Tongue (tissue), 1 donor: ENCODE measurements at regions not wholly inside any gene's neighbourhood (a gene's known extent, or its start where the extent isn't known, plus 50 kb on each side); places are given as distances from the start of the nearest gene placed in this dataset.

Experiments
- DNase-seq: peaks from one replicate; pipeline ENCODE4 v3.0.0-alpha.2; 2015

DNA sequence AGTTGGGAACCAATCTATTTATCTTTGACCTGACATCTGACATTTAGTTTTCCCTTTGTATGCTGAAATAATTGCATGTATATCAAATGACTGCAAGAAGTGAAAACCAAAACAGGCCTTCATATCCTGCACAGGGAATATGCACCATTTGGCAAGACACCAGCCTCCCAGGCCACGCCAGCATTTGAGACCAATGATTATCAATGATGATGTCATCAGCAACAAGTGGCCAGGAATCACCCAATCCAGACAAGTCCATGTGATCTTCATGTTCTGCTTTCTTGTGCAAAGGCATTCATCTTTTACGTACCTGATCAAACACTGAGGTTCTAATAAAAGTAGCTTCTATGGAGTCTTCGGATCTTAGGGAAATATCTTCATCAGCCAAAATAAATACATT is 107.4 kb upstream of the TENT5A start:
- peak; percentile 13 for DNase-seq

DNA sequence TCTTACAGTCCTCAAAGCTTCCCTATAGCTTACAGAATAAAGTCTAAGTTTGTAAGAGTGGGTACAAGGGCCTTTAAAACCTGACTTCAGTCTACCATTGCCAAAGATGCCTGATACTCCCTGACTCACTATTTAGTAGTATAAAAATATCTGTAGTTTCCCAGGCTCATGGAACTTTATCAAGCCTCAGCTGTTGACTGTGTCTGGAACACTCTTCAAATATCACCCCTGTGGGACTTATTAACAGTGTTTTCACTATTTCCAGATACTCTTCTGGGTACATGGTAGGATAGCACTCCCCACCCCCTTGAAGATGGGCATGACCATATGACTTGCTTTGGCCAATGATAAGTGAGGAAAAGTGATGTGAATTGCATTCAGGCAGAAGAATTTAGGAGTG is 105.3 kb upstream of the TENT5A start:
- no peak for DNase-seq

DNA sequence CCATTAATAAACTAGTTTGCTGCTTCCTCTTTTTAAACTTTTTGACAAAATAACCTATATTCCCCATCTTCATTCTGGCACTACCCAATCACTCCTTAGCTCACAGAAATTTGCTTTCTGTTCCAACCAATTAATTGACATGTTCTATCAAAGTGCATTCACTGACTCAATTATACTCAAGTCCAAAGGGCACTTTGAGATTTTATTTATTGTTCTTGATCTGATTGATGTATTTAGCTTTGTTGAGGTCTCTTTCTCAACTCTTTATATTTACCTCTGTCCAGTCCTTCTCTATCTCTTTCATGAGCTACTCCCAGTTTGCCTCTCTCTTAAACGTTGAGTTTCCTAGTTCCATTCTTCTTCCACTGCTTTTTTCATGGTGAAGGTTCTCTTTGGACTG is 104.4 kb upstream of the TENT5A start:
- DNase-seq, result no peak

DNA sequence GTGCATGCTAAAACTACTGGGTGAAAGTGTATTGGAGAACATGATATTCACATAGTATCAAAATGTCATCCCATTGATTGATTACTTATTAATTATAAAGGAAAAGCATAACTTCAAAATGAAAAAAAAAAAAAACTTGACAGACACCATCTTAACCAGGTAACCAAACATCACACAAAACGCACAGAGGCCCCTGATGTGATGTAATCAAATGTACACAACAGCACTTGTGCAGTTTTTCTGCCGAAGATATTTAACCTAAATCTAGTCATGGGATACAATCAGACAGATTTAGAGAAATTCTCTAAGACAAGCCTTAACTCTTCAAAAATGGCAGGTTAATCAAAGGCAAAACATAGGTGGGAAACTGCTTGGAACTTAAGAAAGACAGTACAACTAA is 102.0 kb upstream of the TENT5A start:
- no peak for DNase-seq

DNA sequence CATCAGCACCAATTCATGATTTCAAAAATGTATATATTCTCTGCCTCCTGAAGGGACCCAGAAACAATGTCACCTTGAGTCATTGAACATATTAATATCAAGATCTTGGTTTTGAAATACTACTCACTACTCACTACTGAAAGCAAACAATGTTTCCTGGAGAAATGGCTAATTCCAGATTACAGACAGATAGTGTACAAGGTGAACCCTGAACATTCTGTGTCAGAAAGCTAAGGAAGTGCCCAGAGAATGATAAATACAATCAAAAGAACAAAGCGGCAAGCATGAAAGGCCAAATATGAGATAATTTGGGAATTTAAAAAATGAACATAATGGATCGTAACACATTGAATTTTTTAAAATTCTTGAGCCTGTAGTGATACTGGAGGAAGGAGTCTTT is 101.5 kb upstream of the TENT5A start:
- no peak for DNase-seq

DNA sequence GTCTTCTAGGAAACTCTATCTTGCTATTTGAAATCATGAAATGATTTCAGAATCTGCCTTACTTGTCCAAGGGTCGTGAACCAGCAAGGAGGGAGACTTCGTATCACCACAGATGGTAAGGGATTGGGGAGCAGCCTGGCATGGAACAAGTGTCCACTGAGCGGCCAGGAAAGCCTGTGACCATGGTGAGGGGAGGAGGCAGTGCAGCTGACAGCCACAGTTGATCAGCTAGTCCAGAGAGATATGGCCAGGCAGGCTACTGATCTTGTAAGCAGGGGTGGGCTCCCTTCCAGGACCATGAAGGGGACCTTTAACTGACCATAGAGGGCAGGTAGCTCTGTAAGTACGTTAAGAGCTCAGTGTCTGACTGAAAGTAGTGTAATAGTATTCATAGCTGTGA is 96.8 kb upstream of the TENT5A start:
- DNase-seq, result no peak

DNA sequence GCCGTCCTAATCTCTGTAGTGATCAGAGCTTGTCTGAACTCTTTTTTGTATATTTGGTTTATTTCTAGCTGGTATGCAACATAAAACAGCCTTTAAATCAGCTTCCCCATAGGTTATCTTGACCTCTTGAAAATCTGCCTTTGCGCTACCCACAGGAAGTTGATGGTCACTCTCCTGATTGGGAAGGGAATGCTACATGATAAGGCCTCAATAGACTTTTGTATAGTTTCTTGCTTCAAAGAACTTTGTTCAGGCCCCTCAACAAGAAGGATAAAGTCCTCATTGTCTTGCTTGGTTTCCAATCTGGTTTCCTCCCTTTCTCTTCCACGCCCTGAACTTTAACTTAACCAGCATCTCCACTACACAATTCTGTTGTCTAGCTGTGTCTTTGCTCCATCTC is 95.4 kb upstream of the TENT5A start:
- DNase-seq, result no peak

DNA sequence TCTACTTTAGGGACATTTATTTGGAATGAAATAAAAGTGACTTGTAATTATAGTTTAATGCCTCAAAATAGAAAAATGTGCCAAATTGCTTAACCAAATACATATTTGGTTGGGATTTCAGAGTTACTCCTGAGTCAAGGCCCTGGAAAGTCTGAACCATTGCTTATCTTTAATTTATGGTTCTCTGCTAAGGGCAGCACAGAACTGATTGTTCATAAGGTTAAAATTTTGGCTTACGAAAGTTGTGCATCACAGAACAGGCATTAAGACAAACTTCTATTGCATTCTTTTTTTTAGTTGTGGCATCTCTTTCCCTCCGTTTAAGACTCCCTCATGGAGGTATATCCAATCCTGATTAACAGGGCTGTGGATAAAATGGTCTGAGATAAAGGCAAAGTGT is 92.2 kb upstream of the TENT5A start:
- DNase-seq, result no peak

DNA sequence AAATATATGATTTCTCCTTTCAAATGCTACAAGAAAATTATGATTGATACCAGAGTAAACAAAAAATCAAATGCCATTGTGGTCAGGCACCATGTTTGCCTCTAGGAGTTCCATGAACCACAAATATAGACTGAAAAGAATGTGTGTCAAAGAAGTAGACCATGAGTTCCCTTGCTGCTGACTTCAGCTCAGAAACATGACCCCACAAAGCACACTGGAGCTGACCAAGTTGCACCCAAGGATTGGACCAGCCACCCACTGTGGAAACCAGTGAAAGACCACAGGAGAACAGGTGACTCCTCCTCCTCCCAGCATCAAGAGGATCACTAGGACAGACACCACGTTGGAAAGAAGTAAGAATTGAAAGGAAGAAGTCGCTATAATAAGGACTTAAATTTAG is 90.8 kb upstream of the TENT5A start:
- DNase-seq, result no peak

DNA sequence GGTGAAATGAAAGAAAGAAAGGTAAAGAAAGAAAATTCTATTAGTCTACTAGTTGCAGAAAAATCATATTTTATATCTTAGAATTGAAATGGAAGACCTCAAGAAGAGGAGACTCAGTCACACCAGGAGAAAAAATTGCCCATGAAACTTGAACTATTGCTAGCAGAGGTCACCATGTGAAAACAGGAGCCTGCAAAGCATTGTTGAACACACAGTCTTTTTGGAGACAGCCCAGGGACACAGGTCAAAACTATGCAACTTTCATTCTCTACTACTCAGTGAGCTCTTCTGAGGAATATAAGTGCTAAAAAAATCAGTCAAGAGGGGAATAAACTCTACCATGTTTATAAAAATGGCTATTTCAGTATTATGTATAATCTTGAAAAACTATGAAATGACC is 89.8 kb upstream of the TENT5A start:
- DNase-seq, result no peak

DNA sequence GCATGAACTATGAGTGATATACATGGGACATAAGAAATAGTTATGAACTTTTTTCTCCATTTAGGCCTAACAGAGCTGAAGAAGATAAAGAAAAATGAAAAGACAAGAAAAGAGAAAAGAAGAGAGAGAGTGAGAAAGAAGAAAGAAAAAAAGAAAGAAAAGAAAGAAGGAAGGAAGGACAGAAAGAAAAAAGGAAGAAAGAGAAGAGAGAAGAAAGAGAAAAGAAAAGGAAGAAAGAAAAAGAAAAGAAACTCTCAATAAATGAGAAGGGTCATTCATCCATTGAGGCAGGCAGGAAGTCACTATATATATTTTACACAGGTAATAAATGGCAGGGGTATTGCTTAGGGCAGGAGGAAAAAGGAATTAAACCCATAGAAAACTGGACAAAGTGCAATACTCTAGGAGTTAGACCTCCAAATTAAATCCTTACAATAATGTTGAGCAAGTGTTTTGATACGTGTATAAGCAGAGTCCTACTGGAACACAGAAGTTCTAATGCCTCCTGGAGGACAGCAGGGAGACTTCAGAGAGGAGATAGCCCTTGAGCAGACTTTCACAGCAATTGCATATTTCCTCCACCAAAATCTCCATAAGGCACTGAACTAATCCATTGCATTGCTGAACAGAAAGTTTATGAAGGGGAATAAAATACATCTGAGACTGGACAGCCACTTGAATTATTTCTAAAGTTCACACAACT is 86.4 kb upstream of the TENT5A start:
- no peak for DNase-seq

DNA sequence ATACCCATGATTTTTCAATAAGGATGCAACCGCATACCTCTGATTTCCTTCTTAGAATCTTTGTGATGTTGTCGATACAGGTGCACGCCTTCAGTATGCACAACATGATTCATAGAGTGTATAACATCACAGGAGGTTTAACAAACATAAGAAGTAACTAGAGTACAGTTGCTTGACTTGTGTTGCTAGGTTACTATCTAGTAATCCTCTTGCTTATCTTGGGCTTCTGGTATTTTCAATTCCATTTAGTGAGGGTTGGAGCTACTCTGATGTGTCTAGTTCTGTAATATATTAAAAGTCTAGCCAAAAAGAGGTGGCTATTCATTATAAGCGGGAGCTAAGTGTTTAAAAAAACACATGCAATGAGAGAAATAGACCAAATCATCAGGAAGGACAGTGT is 85.5 kb upstream of the TENT5A start:
- DNase-seq, result no peak

DNA sequence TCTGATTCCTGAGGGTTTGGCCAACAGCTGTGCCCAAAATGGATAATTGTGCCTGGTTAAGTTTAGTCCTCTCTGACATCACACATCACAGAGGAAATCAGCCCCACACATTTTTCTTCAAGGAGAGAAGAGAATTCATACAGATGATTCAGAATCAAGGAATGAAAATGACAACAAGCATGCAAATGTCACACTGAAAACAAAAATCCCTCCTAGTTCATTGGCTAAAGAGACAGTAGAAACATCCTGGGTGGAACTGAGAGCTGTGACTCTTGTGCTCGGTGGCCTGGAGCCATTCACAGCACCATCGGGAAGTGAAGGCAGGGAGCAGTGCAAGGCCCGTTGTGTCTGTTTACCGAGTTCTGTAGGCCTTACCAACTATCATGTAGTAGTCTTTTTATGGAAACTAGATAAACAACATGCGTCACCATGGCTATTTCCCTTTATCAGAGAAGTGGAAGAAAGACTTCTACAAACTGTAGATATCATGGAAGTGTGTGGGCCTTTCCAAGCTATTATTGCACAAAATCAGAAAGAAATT is 81.7 kb upstream of the TENT5A start:
- no peak for DNase-seq

DNA sequence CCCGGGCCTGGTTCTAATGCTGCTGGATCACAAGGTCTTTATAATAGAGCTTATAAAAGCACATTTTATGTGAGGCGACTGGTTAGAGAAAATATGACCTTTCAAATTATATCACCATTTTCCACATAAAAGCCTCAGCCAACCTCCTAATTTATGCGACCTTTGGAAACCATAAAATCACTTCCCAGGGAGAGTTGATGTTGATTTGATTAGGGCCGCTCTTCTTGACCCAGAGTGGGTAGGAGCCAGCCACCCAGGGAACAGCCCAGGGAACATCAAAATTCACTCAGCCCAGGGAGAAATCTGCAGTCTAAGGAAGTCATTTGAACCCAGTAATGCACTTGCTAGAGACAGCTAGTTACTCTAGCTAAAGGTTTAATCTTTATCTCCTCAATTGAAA is 79.8 kb upstream of the TENT5A start:
- DNase-seq, result no peak

DNA sequence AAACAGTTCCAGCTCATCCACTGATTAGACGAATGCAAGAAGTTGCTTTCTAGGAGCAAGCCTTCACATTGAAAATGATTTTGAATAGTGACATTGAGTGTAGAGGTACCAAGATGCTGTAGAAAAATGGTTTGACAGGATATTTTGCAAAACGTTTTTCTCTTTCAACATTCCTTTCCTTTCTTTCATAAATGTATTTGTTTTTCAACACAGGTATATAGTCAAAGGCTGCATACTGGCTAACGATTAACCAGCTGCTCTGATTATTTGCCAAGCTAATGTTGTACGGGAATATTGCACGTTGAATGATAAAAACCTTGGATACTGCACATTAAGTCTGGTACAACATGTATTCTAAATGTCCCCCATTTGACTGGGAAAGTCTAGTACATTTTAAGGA is 78.8 kb upstream of the TENT5A start:
- no peak for DNase-seq

DNA sequence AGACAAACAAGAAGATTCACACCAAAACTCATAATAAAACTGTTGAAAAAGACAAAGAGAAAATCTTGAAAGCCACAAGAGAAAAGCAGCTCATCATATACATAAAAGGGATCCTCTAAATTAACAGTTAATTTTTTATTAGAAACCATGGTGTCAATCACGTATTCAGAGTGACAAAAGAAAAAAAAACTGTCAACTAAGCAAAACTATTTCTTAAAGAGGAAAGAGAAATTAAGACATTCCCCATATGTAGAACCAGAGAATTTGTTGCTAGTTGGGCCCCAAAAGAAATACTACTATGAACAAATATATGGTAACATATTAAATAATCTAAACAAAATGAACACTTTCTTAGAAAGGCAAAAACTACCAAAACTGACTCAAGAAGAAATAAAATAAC is 74.3 kb upstream of the TENT5A start:
- no peak for DNase-seq

DNA sequence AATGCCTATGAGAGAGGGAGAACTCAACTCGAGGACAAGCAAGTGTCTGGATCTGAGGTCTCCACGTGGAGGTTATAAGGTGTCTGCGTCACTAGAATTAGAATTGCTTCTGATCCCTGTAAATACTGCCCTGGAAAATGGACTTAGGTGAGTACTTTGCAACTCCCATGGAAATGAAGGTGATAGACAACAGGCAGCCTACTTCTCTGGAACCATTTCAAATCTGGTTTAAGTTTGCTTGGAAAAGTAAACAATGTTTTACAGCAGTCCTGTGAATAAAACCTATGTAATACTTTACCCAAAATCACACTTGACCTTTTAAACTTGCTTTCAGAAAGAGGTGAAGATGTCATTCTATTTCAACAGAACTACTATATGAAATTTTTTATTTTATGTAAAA is 70.1 kb upstream of the TENT5A start:
- no peak for DNase-seq

DNA sequence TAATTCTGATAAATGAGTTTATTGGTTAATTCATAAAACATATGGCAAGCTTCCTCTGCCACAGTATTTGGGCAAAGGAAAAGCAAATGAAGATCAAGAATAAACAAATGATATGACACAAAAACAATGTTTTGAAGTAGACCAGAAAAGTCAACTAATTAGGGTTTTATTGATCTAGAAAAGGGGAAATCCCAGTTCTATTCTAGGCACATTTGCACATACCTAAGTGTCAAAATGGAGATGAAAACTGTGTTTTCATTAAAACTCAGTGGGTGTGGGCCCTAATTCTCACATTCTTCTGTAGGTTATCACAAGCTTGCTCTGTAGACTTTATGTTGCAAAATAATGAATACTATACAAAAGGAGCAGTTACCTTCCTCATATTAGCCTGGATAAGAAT is 69.0 kb upstream of the TENT5A start:
- DNase-seq, result no peak

DNA sequence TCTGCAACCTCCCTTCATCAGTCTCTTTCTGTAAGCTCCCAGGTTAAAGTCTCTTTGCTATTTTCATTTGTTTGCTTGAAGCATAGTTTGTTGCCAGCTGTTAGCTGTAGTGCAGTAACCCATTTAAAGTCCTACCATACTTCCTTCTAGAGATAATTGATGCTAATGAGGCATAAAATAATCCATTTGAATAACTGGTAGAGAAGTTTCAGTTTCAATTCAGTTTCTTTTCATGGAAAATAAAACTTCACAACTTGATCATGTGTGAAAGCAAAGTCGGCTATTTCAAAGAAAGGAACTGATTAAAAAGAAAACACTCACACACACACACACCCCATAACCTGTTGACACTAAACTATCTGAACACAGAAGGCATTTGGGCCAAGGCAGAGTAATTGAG is 68.5 kb upstream of the TENT5A start:
- DNase-seq, result no peak

DNA sequence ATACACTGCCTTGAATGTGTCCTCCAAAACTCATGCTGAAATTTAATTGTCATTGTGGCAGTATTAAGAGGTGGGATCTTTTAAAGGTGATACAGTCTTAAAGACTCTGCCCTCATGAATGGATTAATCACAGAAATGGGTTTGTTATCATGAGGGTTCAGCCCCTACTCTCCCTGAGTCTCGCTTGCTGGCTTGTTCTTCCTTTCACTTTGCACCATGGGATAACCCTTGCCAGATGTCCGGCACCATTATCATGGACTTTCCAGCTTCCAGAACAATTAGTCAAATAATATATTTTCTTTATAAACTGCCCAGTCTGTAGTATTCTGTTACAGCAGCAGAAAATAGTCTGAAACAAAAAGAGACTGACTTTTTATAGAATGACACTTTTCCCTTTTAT is 67.9 kb upstream of the TENT5A start:
- DNase-seq, result no peak

DNA sequence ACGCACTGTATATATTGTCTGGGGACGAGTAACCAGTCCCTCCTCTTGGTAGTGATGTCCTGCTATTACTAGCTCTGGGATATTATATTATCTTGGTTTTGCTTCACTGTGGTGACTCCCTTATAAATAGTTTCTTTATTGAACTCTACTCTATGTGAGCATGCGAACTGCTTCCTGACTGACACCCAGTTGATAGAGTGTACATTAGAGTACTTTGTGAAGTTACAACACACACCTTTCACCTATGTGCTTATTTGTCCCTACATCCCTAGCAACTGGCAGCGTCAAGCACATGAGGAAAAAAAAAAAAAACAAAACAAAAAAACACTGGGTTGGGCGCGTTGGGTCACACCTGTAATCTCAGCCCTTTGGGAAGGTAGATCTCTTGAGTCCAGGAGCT is 67.3 kb upstream of the TENT5A start:
- no peak for DNase-seq

DNA sequence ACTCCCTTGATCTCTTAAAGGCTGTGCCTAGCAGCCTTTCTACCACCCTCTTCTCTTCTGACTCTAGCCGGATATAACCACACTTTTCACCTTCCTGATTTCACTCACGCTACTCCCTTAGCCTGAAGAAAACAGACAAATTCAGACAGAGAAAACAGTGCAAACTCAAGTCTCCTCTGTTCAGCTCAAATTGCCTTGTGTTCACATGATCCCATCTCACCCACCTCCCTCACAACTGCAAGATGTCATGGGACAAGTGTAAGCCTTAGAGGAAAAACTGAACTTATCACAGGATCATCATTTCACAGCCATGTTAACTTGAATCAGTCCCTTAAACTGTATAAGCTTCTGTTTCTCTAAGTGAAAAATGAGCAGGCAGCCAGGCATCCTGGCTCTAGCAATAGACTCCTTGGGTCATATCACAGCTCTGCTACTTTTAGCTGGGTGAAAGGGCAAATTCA is 66.5 kb upstream of the TENT5A start:
- DNase-seq, result no peak

DNA sequence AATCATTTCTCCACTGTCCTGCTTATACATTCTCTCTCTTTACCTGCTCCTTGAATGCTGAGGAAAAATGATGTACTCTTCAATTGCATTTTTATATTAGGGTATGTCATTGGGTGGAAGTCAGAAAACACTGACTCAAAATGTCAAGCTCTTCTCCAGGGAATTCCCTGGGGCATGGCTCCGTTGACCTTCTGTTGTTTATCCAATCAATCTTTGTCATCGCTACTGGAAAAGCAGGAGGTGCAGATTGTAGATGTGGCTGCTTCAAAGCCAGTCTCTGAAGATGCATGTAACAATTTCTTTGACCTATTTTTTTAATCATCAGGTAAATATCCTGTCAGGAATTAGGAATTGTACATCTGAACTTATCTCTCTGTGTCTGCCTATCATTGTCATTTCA is 63.9 kb upstream of the TENT5A start:
- no peak for DNase-seq

DNA sequence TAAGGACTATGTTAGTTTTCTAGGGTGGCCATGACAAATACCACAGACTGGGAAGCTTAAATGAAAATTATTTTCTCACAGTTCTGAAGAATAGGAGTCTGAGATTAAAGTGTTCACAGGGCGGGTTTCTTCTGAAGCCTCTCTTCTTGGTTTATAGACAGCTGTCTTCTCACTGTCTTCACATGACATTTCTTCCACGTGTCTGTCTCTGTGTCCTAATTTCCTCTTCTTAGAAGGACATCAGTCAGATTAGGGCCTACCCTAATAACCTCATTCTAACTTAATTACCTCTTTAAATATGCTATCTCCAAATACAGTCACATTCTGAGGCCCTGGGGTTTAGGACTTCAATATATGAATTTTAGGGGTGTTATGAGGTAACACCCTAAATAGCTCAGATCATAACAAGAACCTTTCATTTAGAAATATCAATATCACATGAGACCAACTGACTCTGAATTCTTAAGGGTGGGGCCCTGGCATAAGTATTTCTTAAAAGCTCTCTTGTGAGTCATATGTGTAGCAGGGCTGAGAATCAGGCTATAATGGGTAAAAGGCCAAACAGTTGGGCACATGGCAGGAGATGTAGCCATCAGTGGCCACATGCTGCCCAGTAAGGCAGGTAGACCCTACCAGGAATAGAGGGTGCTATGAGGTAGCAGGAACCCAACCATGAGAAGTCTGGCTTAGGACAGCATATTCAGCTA is 62.0 kb upstream of the TENT5A start:
- DNase-seq, result no peak
